ES-I3 (cell line): ENCODE measurements at regions not wholly inside any gene's neighbourhood (a gene's known extent, or its start where the extent isn't known, plus 50 kb on each side); places are given as distances from the start of the nearest gene placed in this dataset.

Experiments
- H3K36me3 ChIP-seq: 2 replicates; pipeline ENCODE4 v1.6.1; 2013; ENCODE audit warnings: mild to moderate bottlenecking, low read length, control low read depth, moderate library complexity; ENCODE audit not compliant: insufficient read depth
- H3K4me1 ChIP-seq: 2 replicates; pipeline ENCODE4 v1.6.1; 2013; ENCODE audit warnings: mild to moderate bottlenecking, control low read depth, low read length; ENCODE audit not compliant: insufficient read depth
- H3K9ac ChIP-seq: 2 replicates; pipeline ENCODE4 v1.6.1; 2013; ENCODE audit warnings: low read depth, mild to moderate bottlenecking, low read length, moderate library complexity
- H3K9me3 ChIP-seq: 2 replicates; pipeline ENCODE4 v1.6.1; 2013; ENCODE audit warnings: mild to moderate bottlenecking, low read length, moderate library complexity; ENCODE audit not compliant: control insufficient read depth, insufficient read depth

DNA sequence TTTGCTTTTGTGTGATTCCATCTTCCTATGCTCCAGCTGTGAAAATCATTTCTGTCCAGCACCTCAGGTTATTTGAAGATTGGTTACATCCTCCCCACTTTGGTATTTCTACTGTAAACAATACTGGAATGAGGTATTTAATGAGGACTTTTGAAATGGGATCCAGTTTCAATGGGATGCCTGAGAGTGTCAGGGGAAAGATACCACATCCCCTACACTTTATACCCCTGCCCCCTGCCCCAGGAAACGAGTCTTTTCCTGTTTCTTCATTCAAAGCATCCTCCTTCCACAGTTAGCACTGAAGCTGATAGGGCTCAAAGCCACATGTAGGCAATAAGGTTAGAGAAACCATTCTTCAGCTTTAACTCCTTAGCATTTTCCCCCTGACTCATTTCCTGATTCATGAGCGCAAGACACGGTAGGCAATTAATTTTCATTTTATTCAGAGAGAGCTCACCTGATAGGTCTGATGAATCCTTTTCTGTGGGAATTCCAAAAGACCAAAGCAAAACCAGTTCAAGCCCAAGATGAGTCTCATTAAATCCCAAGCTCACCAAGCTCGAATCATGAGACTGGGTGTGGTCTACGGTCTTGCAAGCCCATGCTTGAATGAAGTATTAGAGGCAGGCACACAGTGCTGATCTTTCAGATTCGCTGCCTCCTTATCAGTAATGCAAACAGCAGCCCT is 143.6 kb upstream of the CRY1 start:
- peaks cover 5% of the 10 kb centered on the region; the same call in 1 of the 2 replicates for H3K4me1 ChIP-seq
- H3K9me3 ChIP-seq, result no peaks in the 10 kb centered on the region
- H3K36me3 ChIP-seq, result no peaks in the 10 kb centered on the region
- H3K9ac ChIP-seq, result no peak overlapping the region

DNA sequence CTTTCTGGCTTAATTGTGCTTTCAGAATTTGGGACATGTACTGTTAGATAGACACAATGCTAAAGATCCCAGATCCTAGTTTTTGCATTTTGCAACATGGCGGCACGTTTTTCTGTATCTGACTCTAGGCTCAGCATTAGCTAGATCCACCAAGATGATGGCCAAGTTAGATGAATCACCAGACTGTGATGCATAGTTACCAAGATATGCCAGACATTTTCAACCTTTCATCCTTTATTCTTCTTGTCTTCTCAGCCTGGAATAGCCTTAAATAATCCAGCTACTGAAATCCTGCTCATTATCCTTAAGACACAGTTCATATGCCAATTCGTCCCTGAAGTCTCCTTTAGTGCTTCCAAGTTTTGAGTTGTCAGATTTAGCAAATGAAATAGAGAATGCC is 144.9 kb upstream of the CRY1 start:
- H3K9ac ChIP-seq, result no peak overlapping the region
- no peaks in the 10 kb centered on the region for H3K9me3 ChIP-seq
- H3K4me1 ChIP-seq, result peaks cover 5% of the 10 kb centered on the region; the same call in 1 of the 2 replicates
- H3K36me3 ChIP-seq, result no peaks in the 10 kb centered on the region

DNA sequence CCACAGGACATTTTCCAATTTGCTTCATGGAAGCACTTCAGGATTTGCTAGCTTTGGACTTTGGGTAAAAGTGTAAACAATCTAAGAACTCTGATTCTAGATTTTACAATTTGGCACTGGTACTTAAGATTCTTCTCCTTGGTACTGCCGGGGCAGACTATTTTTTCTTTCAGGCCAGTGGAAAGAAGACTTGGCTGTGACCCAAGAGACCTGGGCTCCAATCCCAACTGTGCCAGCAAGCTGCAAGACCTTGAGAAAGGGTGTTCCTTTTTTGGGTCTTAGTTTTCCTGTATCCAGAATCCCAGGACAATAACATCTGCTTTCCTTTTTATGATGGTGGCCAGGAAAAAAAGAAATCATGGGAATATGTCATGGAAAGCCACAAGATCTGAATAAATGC is 148.1 kb upstream of the CRY1 start:
- peaks cover 5% of the 10 kb centered on the region; the same call in 1 of the 2 replicates for H3K4me1 ChIP-seq
- no peaks in the 10 kb centered on the region for H3K9me3 ChIP-seq
- H3K36me3 ChIP-seq, result no peaks in the 10 kb centered on the region
- H3K9ac ChIP-seq, result no peak overlapping the region

DNA sequence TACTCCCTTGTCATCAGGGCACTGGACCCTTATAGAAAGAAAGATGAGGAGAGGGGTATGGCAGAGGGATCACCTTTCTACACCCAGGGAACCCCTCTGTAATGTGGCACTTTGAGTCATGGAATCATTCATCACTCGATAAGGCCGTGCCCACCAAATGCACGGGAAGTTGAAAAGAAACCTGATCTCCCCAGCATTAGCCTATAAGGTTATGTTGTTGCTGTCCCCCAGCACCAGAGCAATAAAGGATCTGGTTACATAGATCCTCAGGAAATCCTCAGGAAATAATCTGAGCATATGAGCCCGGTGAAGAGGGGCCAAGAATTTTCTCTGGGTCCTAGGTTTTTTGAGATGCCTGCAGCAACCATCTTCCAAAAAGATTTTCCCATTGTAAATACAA is 148.8 kb upstream of the CRY1 start:
- Histone ChIP-seq H3K9ac (no peak overlapping the region; the same call in 1 of the 2 replicates), H3K36me3 (no peaks in the 10 kb centered on the region), H3K9me3 (no peaks in the 10 kb centered on the region), H3K4me1 (peaks cover 5% of the 10 kb centered on the region; the same call in 1 of the 2 replicates)

DNA sequence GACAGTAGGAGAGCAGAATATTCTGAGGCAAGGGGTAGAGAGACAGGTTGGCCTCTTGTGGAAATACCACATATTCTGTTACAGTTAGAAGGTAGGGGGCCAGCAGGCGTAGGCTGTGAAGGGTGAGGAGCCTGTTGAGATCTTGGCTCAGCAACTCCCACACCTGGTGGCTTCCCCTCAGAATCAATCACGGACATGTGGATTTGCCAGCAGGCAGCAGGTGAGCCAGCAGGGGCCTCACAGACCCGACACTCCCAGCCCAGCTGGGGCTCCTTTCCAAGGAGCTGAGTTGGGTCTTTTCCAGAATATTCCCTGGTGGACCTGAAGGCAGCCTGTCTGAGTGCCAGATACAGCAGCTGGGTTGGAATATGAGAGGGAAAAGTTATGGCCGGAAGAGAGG is 150.0 kb upstream of the CRY1 start:
- no peak overlapping the region for H3K9ac ChIP-seq
- H3K4me1 ChIP-seq, result no peaks in the 10 kb centered on the region
- no peaks in the 10 kb centered on the region for H3K9me3 ChIP-seq

DNA sequence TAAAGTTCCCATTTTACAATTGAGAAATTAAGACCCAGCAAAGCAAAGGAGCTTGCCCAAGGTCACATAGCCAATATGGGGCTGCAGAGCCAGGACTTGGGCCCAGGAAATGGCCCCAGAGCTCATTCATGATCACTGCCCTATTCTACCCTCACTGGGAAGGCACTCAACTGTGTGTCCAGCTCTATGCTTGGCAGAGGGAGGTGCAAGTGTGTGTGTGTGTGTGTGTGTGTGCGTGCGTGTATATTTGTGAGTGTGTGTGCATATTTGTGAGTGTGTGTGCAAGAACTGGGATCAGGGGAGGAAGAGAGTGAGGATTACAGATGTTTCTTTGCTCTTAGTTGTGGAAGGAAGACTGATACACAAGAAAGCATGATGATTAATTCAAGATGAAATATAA is 151.2 kb upstream of the CRY1 start:
- no peaks in the 10 kb centered on the region for H3K9me3 ChIP-seq
- H3K4me1 ChIP-seq, result no peaks in the 10 kb centered on the region
- H3K9ac ChIP-seq, result no peak overlapping the region
- H3K36me3 ChIP-seq, result no peaks in the 10 kb centered on the region

More for the DNA sequence above, 150.0 kb upstream of the CRY1 start:
- H3K36me3 ChIP-seq, result no peaks in the 10 kb centered on the region

DNA sequence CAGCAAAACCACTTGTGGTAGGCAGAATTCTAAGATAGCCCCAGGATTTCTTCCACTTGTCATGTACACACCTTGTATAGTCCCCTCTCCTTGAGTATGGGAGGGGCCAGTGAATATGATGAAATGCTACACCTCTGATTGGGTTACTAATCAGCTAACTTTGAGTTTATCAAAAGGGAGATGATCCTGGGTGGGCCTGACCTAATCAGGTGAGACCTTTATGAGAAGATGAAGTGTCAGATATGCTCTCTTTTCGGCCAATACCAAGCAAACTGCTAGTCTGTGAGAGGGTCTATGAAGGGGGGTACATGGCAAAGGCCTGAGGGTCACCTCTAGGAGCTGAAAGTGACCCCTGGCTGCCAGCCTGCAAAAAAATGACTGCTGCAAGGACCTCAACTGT is 154.3 kb upstream of the CRY1 start:
- Histone ChIP-seq H3K9me3 (no peaks in the 10 kb centered on the region), H3K4me1 (no peaks in the 10 kb centered on the region), H3K9ac (no peak overlapping the region), H3K36me3 (no peaks in the 10 kb centered on the region)

DNA sequence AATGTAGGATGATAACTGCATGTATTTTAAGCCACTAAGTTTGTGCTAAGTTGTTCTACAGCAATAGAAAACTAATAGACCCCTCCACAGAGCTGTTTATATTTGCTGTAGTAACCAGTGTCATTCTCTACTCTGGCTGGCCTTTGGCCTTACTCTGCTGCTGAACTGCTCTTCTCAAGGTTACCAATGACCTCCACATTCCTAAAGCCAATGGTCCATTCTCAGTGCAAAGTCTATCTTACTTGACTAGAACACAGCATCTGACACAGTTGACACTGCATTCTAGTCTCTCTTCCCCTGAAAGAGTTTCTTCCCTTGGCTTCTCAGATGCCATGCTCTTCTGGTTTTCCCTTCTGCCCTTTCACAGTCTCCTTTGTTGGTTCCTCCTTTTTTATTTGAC is 154.8 kb upstream of the CRY1 start:
- no peaks in the 10 kb centered on the region for H3K9me3 ChIP-seq
- H3K4me1 ChIP-seq, result no peaks in the 10 kb centered on the region
- no peaks in the 10 kb centered on the region for H3K36me3 ChIP-seq
- H3K9ac ChIP-seq, result no peak overlapping the region

DNA sequence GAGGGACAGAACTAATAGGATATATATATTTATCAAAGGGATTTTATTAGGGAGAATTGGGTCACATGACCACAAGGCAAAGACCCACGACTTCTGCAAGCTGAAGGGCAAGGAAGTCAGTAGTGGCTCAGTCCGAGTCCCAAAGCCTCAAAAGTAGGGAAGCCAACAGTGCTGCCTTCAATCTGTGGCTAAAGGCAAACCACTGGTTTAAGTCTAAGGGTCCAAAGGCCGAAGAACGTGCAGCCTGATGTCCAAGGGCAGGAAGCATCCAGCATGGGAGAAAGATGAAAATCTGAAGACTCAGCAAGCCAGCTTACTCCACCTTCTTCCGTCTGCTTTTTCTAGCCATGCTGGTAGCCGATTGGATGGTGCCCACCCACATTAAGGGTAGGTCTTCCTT is 157.9 kb upstream of the CRY1 start:
- H3K9me3 ChIP-seq, result no peaks in the 10 kb centered on the region
- H3K9ac ChIP-seq, result no peak overlapping the region
- no peaks in the 10 kb centered on the region for H3K36me3 ChIP-seq
- no peaks in the 10 kb centered on the region for H3K4me1 ChIP-seq

DNA sequence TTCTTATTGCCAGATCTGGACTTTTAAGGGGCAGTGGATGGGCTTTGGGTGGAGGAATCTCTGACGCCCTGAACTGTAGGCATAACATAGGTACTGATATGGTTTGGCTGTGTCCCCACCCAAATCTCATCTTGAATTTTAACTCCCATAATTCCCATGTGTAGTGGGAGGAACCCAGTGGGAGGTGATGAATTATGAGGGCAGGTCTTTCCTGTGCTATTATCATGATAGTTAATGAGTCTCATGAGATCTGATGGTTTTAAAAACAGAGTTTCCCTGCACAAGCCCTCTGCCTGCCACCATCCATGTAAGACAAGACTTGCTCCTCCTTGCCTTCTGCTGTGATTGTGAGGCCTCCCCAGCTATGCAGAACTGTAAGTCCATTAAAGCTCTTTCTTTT is 160.0 kb upstream of the CRY1 start:
- Histone ChIP-seq H3K9ac (no peak overlapping the region), H3K4me1 (no peaks in the 10 kb centered on the region), H3K9me3 (peaks cover 5% of the 10 kb centered on the region; the same call in 1 of the 2 replicates), H3K36me3 (no peaks in the 10 kb centered on the region)

DNA sequence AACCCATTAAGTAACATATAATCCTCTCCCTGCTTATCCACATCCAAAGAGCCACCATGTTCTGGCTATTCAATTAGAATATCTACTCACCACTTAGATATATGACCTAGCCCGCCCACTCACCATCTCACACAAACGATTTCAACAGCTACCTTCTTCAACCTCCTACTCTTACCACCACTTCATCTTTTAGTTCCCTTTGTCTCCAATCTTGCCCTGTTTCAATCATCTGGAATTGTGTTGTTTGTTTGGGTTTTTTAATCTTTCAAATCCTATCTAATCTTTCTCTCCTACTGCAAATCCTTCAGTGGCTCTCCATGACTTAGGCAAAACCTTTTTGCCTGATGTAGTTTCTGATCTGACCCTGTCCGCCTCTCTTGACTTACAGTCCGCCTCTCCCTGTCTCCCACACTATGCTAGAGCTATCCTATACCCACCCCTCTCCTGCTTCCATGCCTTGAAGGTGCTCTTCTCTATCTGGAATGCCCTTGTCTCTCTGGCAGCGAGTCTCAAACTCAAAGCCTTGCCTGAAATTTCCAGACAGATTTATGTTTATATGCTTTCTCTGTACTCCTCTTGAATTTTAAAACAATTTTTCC is 161.0 kb upstream of the CRY1 start:
- Histone ChIP-seq H3K36me3 (no peaks in the 10 kb centered on the region), H3K9ac (no peak overlapping the region), H3K4me1 (no peaks in the 10 kb centered on the region), H3K9me3 (peaks cover 5% of the 10 kb centered on the region; the same call in 1 of the 2 replicates)

DNA sequence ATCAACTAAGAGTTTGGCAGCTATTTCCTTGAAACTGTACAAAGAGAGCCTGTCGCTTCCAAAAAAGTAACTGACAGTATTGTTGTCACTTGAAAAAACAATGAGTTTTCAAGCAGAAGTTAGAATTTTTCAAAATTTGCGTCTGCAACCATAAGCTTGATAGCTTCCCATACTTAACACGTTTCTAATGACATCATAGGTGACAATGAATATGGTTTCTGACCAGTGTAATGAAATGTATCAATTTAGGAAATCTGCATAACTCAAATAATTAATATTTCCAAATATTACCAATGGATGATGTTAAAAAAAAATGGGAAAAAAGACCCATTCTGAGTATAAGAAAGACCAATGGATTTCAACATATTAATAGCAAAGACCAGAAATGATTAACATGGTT is 165.4 kb upstream of the CRY1 start:
- H3K36me3 ChIP-seq, result no peaks in the 10 kb centered on the region
- H3K9ac ChIP-seq, result no peak overlapping the region
- no peaks in the 10 kb centered on the region for H3K4me1 ChIP-seq
- peaks cover 5% of the 10 kb centered on the region; the same call in 1 of the 2 replicates for H3K9me3 ChIP-seq

DNA sequence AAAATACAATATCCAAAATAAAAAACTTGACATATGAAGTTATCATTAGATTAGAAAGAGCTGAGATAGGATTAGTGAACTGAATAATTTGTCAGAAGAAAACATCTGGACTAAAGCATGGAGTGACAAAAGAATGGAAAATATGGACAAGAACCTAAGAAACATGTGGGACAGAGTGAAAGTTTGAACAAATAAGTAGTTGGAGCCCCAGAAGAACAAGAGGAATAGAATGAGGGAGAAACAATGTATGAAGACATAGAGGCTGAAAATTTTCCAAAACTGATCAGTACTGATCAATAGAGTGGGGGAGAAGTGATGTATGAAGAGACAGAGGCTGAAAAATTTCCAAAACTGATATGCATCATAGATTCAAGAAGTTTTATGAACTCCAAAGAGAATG is 170.6 kb upstream of the CRY1 start:
- Histone ChIP-seq H3K4me1 (no peaks in the 10 kb centered on the region), H3K9ac (no peak overlapping the region), H3K36me3 (no peaks in the 10 kb centered on the region), H3K9me3 (no peaks in the 10 kb centered on the region)

DNA sequence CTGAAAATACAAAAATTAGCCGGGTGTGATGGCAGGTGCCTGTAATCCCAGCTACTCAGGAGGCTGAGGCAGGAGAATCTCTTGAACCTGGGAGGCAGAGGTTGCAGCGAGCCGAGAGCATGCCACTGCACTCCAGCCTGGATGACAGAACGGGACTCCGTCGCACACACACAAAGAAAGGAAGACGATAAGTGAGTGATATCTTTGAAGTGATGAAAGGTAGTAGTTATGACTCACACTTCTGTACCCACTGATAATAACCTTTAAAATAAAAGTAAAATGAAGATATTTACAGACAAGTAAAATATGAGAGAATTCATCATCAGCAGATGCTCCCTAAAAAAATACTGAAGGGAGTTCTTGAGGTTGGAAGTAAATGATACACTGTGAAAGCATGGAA is 171.3 kb upstream of the CRY1 start:
- Histone ChIP-seq H3K4me1 (no peaks in the 10 kb centered on the region), H3K9me3 (no peaks in the 10 kb centered on the region), H3K9ac (no peak overlapping the region), H3K36me3 (no peaks in the 10 kb centered on the region)

DNA sequence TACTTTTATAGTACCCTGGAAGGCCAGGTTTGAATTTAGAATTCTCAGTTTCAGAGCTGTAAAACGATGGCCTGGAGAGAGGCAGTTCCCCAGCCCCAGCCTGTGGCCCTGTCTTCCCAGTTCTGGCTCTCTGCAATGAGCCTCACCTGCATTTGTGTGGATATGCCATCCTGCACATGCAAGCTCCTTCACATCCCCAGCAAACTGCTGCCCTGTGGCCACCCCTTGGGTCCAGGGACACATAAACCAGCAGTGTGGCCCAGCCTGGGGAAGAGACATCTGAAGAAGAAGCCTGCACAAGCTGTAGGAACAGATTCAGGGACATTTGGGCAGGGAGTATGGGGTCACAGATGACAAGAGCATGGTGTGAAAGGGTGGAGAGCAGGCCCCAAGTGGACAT is 174.3 kb upstream of the CRY1 start:
- H3K36me3 ChIP-seq, result no peaks in the 10 kb centered on the region
- H3K9me3 ChIP-seq, result no peaks in the 10 kb centered on the region
- H3K4me1 ChIP-seq, result no peaks in the 10 kb centered on the region
- H3K9ac ChIP-seq, result no peak overlapping the region
